Lower leg skin (tissue), 3 donors: ENCODE measurements at regions not wholly inside any gene's neighbourhood (a gene's known extent, or its start where the extent isn't known, plus 50 kb on each side); places are given as distances from the start of the nearest gene placed in this dataset.

Experiments used
- POLR2A ChIP-seq, 2 donors: fragments of 450-650 bp; IDR thresholded peaks; one replicate each; pipeline ENCODE4 v1.6.1; 2016 to 2017; ENCODE audit warnings: antibody characterized with exemption in 2 of 2, mild to moderate bottlenecking in 1 of 2, moderate library complexity in 1 of 2
- TF ChIP-seq, protein P1 (sequence below), 3 donors: fragments of 450-650 bp; IDR thresholded peaks; one replicate each; pipeline ENCODE4 v1.5.1; 2016; ENCODE audit warnings: antibody characterized with exemption in 3 of 3, mild to moderate bottlenecking in 3 of 3, moderate library complexity in 2 of 3

DNA sequence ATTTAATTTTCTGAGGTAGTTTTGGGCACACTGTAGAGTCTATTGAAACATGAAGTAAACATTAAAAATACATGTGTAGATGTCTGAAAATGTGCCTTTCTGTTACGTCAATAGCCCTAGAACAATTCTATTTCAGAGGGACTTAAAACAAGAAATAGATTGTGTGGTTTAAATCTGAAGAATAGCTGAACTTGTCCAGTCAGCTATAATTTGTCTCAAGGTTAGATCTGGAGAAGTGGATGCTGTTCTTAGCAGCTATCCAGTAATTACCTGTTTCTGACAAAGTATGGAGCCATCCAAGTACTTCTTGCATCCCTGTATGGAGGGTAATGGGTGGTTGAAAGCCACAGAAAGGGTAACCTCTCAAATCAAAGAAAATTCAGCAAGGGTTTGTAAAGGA is 92.8 kb downstream of the SEPTIN7 start:
- TF ChIP-seq, protein P1, sequence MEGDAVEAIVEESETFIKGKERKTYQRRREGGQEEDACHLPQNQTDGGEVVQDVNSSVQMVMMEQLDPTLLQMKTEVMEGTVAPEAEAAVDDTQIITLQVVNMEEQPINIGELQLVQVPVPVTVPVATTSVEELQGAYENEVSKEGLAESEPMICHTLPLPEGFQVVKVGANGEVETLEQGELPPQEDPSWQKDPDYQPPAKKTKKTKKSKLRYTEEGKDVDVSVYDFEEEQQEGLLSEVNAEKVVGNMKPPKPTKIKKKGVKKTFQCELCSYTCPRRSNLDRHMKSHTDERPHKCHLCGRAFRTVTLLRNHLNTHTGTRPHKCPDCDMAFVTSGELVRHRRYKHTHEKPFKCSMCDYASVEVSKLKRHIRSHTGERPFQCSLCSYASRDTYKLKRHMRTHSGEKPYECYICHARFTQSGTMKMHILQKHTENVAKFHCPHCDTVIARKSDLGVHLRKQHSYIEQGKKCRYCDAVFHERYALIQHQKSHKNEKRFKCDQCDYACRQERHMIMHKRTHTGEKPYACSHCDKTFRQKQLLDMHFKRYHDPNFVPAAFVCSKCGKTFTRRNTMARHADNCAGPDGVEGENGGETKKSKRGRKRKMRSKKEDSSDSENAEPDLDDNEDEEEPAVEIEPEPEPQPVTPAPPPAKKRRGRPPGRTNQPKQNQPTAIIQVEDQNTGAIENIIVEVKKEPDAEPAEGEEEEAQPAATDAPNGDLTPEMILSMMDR (IDR thresholded peaks at IDR 0.05) = no peak
- TF ChIP-seq POLR2A (IDR thresholded peaks at IDR 0.05) = no peak
